Glomerular visceral epithelial cell (primary cell): ENCODE measurements at regions not wholly inside any gene's neighbourhood (a gene's known extent, or its start where the extent isn't known, plus 50 kb on each side); places are given as distances from the start of the nearest gene placed in this dataset.

Source experiments
- DNase-seq: peaks from one replicate; pipeline ENCODE4 v3.0.0-alpha.2; 2016; ENCODE audit errors: extremely low spot score

- no peak for DNase-seq
Observed at GRCh38 chr18:61159246-61159645, 174.0 kb upstream of the CDH20 start.

GRCh38 chr18:61164321-61164720 lies 168.9 kb upstream of the CDH20 start:
- no peak for DNase-seq

- no peak for DNase-seq
Observed at GRCh38 chr18:61167902-61168301, 165.3 kb upstream of the CDH20 start.

GRCh38 chr18:61169386-61169785 lies 163.8 kb upstream of the CDH20 start:
- no peak for DNase-seq

- DNase-seq, result no peak
Observed at GRCh38 chr18:61172624-61173023, 160.6 kb upstream of the CDH20 start.

- no peak for DNase-seq
Observed at GRCh38 chr18:61173554-61173953, 159.7 kb upstream of the CDH20 start.

GRCh38 chr18:61183798-61184197 lies 149.4 kb upstream of the CDH20 start:
- no peak for DNase-seq

GRCh38 chr18:61187971-61188370 lies 145.3 kb upstream of the CDH20 start:
- DNase-seq, result no peak

- no peak for DNase-seq
Observed at GRCh38 chr18:61189376-61189775, 143.9 kb upstream of the CDH20 start.

GRCh38 chr18:61194726-61195125 lies 138.5 kb upstream of the CDH20 start:
- DNase-seq, result no peak

- no peak for DNase-seq
Observed at GRCh38 chr18:61196750-61197149, 136.5 kb upstream of the CDH20 start.

- DNase-seq, result no peak
Observed at GRCh38 chr18:61198486-61198885, 134.7 kb upstream of the CDH20 start.

GRCh38 chr18:61199171-61199848 lies 133.9 kb upstream of the CDH20 start:
- no peak for DNase-seq

- DNase-seq, result no peak
Observed at GRCh38 chr18:61201511-61201910, 131.7 kb upstream of the CDH20 start.

- no peak for DNase-seq
Observed at GRCh38 chr18:61203151-61203550, 130.1 kb upstream of the CDH20 start.

GRCh38 chr18:61209801-61210200 lies 123.4 kb upstream of the CDH20 start:
- no peak for DNase-seq

GRCh38 chr18:61216051-61216450 lies 117.2 kb upstream of the CDH20 start:
- no peak for DNase-seq

- DNase-seq, result no peak
Observed at GRCh38 chr18:61222206-61222605, 111.0 kb upstream of the CDH20 start.

- no peak for DNase-seq
Observed at GRCh38 chr18:61225336-61225735, 107.9 kb upstream of the CDH20 start.

- no peak for DNase-seq
Observed at GRCh38 chr18:61236356-61237057, 96.7 kb upstream of the CDH20 start.

- no peak for DNase-seq
Observed at GRCh38 chr18:61237529-61237928, 95.7 kb upstream of the CDH20 start.

- DNase-seq, result no peak
Observed at GRCh38 chr18:61239051-61239450, 94.2 kb upstream of the CDH20 start.

- no peak for DNase-seq
Observed at GRCh38 chr18:61241260-61241853, 91.9 kb upstream of the CDH20 start.
